ENCODE measurements at regions not wholly inside any gene's neighbourhood (a gene's known extent, or its start where the extent isn't known, plus 50 kb on each side); places are given as distances from the start of the nearest gene placed in this dataset.

DNA sequence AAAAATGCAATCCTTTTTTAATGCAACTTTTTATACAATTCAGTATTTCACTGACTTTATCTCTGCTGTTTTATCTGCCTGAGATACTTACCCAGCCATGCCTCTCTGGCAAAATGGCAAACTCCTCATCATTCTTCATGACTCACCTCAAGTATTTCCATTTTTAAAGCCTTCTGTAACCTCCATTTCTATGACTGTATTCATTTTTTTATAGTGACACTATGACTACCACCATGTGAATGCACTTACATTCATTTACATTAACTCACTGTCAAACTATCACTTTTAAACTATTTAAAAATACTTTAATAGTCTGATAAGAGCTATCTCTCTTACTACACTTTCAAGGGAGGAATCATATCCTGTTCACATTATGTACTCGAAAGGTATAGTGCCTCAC, 99.4 kb upstream of the SCN7A start:
- no peak for FAIRE-seq
- DNase-seq (ENCODE audit: low read depth, low spot score): no peak
- Histone ChIP-seq H3K27ac (ENCODE audit: control insufficient read depth, insufficient read depth) (no peak overlapping the region), H3K9me3 (replicated peaks; ENCODE audit: control insufficient read depth, insufficient read depth, low read length) (no peaks in the 10 kb centered on the region), H3K4me2 (ENCODE audit: control insufficient read depth, insufficient read depth) (no peak overlapping the region), H3K9ac (ENCODE audit: control insufficient read depth, insufficient read depth, low read length) (no peak overlapping the region), H3K79me2 (ENCODE audit: control insufficient read depth, insufficient read depth, low read length) (no peaks in the 10 kb centered on the region), H3K4me3 (no peak overlapping the region), H3K27me3 (replicated peaks in 1 of 2; ENCODE audit: control insufficient read depth in 2 of 2, insufficient read depth in 2 of 2, low read length in 1 of 2) (no peaks in the 10 kb centered on the region), H3K4me1 (ENCODE audit: control insufficient read depth, insufficient read depth, low read length) (no peaks in the 10 kb centered on the region), H3K36me3 (ENCODE audit: control insufficient read depth in 2 of 2, insufficient read depth in 2 of 2, low read length in 1 of 2) (no peaks in the 10 kb centered on the region), H4K20me1 (ENCODE audit: control insufficient read depth, insufficient read depth) (no peaks in the 10 kb centered on the region), H2AFZ (ENCODE audit: control insufficient read depth, low read depth, low read length) (no peak overlapping the region)
- BruUV-seq (replicated peaks): no TSS peak
- no peak for ATAC-seq
- in situ Hi-C loops (cut with MboI) (no loop called here), intact Hi-C loops (cut with micrococcal nuclease; ENCODE audit: unreplicated experiment) (no loop called here)
- WGBS (ENCODE audit: insufficient coverage, insufficient replicate concordance, low lambda C conversion rate, missing lambda C conversion rate): 30% methylated on average over 1 of the region's 1 CpG
- CTCF ChIA-PET: no interaction called here
- RAD21 ChIA-PET (ENCODE audit: unreplicated experiment): no interaction called here
- POLR2A ChIA-PET: no interaction called here
- SMC1A ChIA-PET (ENCODE audit: uncharacterized antibody, unreplicated experiment): no interaction called here
- TF ChIP-seq HDAC6 (IDR thresholded peaks at IDR 0.05; ENCODE audit: unreplicated experiment) (no peak), CUX1 (IDR thresholded peaks at IDR 0.05; ENCODE audit: insufficient replicate concordance, low read depth, low read length) (no peak), PAX8 (IDR thresholded peaks at IDR 0.05) (no peak), POLR2A (IDR thresholded peaks at IDR 0.05; ENCODE audit: low read depth, low read length) (no peak), NR2F1 (conservative IDR thresholded peaks at IDR 0.05) (no peak), USF2 (IDR thresholded peaks at IDR 0.05; ENCODE audit: borderline replicate concordance, low read depth, low read length) (no peak), CHD2 (IDR thresholded peaks at IDR 0.05; ENCODE audit: borderline replicate concordance, low read depth, low read length) (no peak), ASH2L (IDR thresholded peaks at IDR 0.05; ENCODE audit: borderline replicate concordance, low read depth) (no peak), TCF3 (IDR thresholded peaks at IDR 0.05; ENCODE audit: borderline replicate concordance, insufficient read depth, low read depth, low read length) (no peak), MLLT1 (IDR thresholded peaks at IDR 0.05) (no peak), RFX5 (IDR thresholded peaks at IDR 0.05; ENCODE audit: low read depth, low read length) (no peak), ZBED1 (IDR thresholded peaks at IDR 0.05; ENCODE audit: borderline replicate concordance) (no peak), ZNF687 (IDR thresholded peaks at IDR 0.05) (no peak), RAD21 (IDR thresholded peaks at IDR 0.05; ENCODE audit: insufficient read depth, low read depth, low read length) (no peak), NFYA (IDR thresholded peaks at IDR 0.05; ENCODE audit: borderline replicate concordance, low read depth, low read length) (no peak)
